WTC11 (cell line): ENCODE measurements at regions not wholly inside any gene's neighbourhood (a gene's known extent, or its start where the extent isn't known, plus 50 kb on each side); places are given as distances from the start of the nearest gene placed in this dataset.

ENCODE experiments used
- ARID4B ChIP-seq: sonication (generic); formaldehyde crosslinking; IDR thresholded peaks from 2 replicates; pipeline ENCODE4 v1.8.0; 2023; ENCODE audit warnings: missing genetic modification reagents, mild to moderate bottlenecking, borderline replicate concordance
- CTCF ChIP-seq: fragments of 200-600 bp; IDR thresholded peaks from 2 replicates; pipeline ENCODE4 v1.8.0; 2022; ENCODE audit warnings: antibody characterized with exemption
- HMGXB4 ChIP-seq: sonication (generic); formaldehyde crosslinking; IDR thresholded peaks from 2 replicates; pipeline ENCODE4 v1.8.1; 2023; ENCODE audit warnings: mild to moderate bottlenecking, moderate library complexity, missing genetic modification reagents
- MAX ChIP-seq: sonication (generic); formaldehyde crosslinking; IDR thresholded peaks from 2 replicates; pipeline ENCODE4 v1.8.0; 2022; ENCODE audit warnings: mild to moderate bottlenecking, missing genetic modification reagents
- TEAD4 ChIP-seq: sonication (generic); formaldehyde crosslinking; IDR thresholded peaks from 2 replicates; pipeline ENCODE4 v1.8.0; 2022; ENCODE audit warnings: mild to moderate bottlenecking, missing genetic modification reagents
- USF1 ChIP-seq: sonication (generic); formaldehyde crosslinking; IDR thresholded peaks from 2 replicates; pipeline ENCODE4 v1.8.0; 2022; ENCODE audit warnings: mild to moderate bottlenecking, missing genetic modification reagents

- TF ChIP-seq HMGXB4 (CRISPR knock-in tag) (no peak), CTCF (no peak), ARID4B (CRISPR knock-in tag) (no peak), MAX (CRISPR knock-in tag) (no peak), TEAD4 (CRISPR knock-in tag) (no peak), USF1 (CRISPR knock-in tag) (no peak)
Observed at GRCh38 chr1:218835609-218836008, 338.1 kb upstream of the LYPLAL1 start.
